Uterus (tissue), 3 donors: ENCODE measurements at regions not wholly inside any gene's neighbourhood (a gene's known extent, or its start where the extent isn't known, plus 50 kb on each side); places are given as distances from the start of the nearest gene placed in this dataset.

ENCODE experiments used
- DNase-seq, 2 donors: peaks; one replicate each; pipeline ENCODE4 v3.0.0-alpha.2; 2019 to 2020
- H3K27ac ChIP-seq, 2 donors: fragments of 200-600 bp; sonication (generic); 1 replicate in 1 of 2; 2 replicates in 1 of 2; pipeline ENCODE4 v1.5.1; 2016 to 2018
- H3K27me3 ChIP-seq, 2 donors: fragments of 200-600 bp; sonication (generic); one replicate each; pipeline ENCODE4 v1.5.1; 2018 to 2019; ENCODE audit warnings: control low read depth in 1 of 2
- H3K36me3 ChIP-seq, 2 donors: fragments of 200-600 bp; sonication (generic); one replicate each; pipeline ENCODE4 v1.5.1; 2019; ENCODE audit warnings: control low read depth in 1 of 2
- H3K4me1 ChIP-seq, 2 donors: fragments of 200-600 bp; sonication (generic); one replicate each; pipeline ENCODE4 v1.5.1; 2018 to 2019; ENCODE audit warnings: control low read depth in 1 of 2
- H3K4me3 ChIP-seq, 2 donors: fragments of 200-600 bp; sonication (generic); 1 replicate in 1 of 2; 2 replicates in 1 of 2; pipeline ENCODE4 v1.5.1; 2018 to 2019; ENCODE audit warnings: mild to moderate bottlenecking in 1 of 2
- H3K9me3 ChIP-seq, 2 donors: fragments of 200-600 bp; sonication (generic); one replicate each; pipeline ENCODE4 v1.5.1; 2019; ENCODE audit warnings: control low read depth in 1 of 2
- POLR2A ChIP-seq, 2 donors: fragments of 450-650 bp; IDR thresholded peaks; one replicate each; pipeline ENCODE4 v1.6.1; 2016; ENCODE audit warnings: antibody characterized with exemption in 2 of 2, mild to moderate bottlenecking in 1 of 2, moderate library complexity in 1 of 2
- intact Hi-C: fragments of 100-400 bp; cut with DNase I; formaldehyde crosslinking; loops from one replicate; pipeline ENCODE4 v1.15.1; 2023; ENCODE audit warnings: low total_unique reads
- TF ChIP-seq, protein P1 (sequence below), 4 experiments: fragments of 200-600 bp in 2 of 4; fragments of 450-650 bp in 2 of 4; sonication (generic) in 2 of 4; IDR thresholded peaks; one replicate each; pipeline ENCODE4 v1.5.1; 2016 to 2019; ENCODE audit warnings: antibody characterized with exemption in 4 of 4, mild to moderate bottlenecking in 2 of 4, moderate library complexity in 1 of 4
- donor health status: DM: yes; HTN: yes; CAD: no.

DNA sequence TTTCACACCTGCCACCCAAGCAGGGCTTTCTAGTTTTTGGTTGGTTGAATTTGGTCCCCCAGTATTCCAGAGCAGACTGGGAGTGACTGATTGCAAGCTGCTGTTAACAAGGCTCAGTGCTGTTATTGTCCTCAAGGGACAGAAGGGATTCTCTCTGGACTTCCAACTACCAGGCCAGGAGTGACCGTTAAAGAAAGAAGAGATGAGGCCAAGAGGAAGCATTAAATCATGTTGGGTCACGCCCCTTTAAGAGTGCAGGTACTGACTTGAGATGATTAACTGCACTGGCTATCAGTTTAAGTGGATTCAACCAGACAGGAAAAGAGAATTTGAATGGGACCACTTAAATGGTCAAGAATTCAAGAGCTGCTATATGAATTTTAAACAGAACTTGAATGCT lies 220.8 kb upstream of the PCSK5 start:
- no peak overlapping the region for H3K27ac ChIP-seq
- H3K4me3 ChIP-seq: no peak overlapping the region
- H3K9me3 ChIP-seq: no peaks in the 10 kb centered on the region
- no peaks in the 10 kb centered on the region for H3K4me1 ChIP-seq
- H3K27me3 ChIP-seq: no peaks in the 10 kb centered on the region
- no peak for DNase-seq
- no peaks in the 10 kb centered on the region for H3K36me3 ChIP-seq
- intact Hi-C loops: no loop called here
- no peak for TF ChIP-seq POLR2A (IDR thresholded peaks at IDR 0.05)
- TF ChIP-seq, protein P1, sequence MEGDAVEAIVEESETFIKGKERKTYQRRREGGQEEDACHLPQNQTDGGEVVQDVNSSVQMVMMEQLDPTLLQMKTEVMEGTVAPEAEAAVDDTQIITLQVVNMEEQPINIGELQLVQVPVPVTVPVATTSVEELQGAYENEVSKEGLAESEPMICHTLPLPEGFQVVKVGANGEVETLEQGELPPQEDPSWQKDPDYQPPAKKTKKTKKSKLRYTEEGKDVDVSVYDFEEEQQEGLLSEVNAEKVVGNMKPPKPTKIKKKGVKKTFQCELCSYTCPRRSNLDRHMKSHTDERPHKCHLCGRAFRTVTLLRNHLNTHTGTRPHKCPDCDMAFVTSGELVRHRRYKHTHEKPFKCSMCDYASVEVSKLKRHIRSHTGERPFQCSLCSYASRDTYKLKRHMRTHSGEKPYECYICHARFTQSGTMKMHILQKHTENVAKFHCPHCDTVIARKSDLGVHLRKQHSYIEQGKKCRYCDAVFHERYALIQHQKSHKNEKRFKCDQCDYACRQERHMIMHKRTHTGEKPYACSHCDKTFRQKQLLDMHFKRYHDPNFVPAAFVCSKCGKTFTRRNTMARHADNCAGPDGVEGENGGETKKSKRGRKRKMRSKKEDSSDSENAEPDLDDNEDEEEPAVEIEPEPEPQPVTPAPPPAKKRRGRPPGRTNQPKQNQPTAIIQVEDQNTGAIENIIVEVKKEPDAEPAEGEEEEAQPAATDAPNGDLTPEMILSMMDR (IDR thresholded peaks at IDR 0.05): no peak

DNA sequence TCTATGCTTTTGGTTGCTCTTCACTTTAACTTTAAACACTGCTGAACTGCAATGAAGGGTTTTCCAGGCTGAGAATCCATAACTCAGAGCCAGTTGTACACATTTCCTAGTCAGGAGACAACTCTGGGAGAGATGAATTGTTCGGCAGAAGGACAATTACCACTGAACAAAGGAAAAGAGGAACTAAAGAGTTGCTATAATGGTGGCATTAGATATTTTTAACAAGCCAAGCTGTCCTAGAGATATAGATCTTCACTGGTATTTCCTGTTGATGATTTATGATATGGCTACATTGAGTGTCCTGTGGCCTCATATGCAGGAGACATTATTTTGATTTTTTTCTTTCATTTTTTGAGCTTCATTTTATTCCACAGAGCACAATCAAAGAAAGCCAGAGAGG lies 219.1 kb upstream of the PCSK5 start:
- intact Hi-C loops: no loop called here
- Histone ChIP-seq H3K27ac (no peak overlapping the region), H3K27me3 (no peaks in the 10 kb centered on the region), H3K36me3 (no peaks in the 10 kb centered on the region), H3K4me3 (no peak overlapping the region), H3K9me3 (no peaks in the 10 kb centered on the region), H3K4me1 (no peaks in the 10 kb centered on the region)
- TF ChIP-seq, protein P1 (IDR thresholded peaks at IDR 0.05): no peak
- no peak for TF ChIP-seq POLR2A (IDR thresholded peaks at IDR 0.05)
- no peak for DNase-seq

DNA sequence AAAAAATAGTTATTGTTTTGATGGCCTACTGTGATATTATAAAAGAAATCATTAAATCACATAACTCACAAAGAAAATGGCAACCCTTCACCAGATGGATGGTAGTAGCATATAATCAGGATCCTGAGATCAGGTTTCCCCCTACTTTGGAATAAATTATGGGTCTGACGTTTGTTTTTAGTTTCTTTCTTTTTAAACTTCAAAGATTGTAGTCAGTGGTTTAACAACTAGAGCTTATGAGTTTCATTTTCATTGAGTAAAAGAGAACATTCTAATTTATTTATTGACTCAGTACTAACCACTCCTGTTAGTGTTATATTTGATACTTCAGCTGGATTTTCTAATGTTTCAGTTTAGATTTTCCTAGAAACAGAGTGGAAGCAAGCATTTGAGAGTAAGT lies 218.0 kb upstream of the PCSK5 start:
- intact Hi-C loops: no loop called here
- Histone ChIP-seq H3K4me3 (no peak overlapping the region), H3K9me3 (no peaks in the 10 kb centered on the region), H3K27ac (no peak overlapping the region), H3K4me1 (no peaks in the 10 kb centered on the region), H3K27me3 (no peaks in the 10 kb centered on the region), H3K36me3 (no peaks in the 10 kb centered on the region)
- TF ChIP-seq, protein P1 (IDR thresholded peaks at IDR 0.05): no peak
- no peak for TF ChIP-seq POLR2A (IDR thresholded peaks at IDR 0.05)
- no peak for DNase-seq

DNA sequence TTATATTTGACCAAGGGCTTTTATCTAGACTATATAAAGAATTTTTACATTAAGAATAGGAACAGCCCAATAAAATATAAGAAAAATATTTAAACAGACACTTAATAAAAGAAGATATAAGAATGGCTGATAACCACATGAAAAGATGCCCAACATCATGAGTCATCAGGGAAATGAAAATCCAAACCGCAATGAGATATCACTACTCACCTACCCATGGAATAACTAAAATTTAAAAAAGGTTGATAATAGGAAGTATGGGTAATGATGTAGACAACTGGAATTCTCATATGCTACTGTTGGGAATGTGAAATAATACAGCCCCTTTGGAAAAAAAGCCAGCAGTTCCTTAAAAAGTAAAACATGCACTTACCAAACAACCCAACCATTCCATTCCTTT lies 206.9 kb upstream of the PCSK5 start:
- intact Hi-C loops: no loop called here
- no peaks in the 10 kb centered on the region for H3K9me3 ChIP-seq
- no peak for DNase-seq
- H3K27me3 ChIP-seq: no peaks in the 10 kb centered on the region
- H3K36me3 ChIP-seq: no peaks in the 10 kb centered on the region
- no peaks in the 10 kb centered on the region for H3K4me1 ChIP-seq
- TF ChIP-seq, protein P1 (IDR thresholded peaks at IDR 0.05): no peak
- TF ChIP-seq POLR2A (IDR thresholded peaks at IDR 0.05): no peak
- H3K27ac ChIP-seq: no peak overlapping the region
- no peak overlapping the region for H3K4me3 ChIP-seq

DNA sequence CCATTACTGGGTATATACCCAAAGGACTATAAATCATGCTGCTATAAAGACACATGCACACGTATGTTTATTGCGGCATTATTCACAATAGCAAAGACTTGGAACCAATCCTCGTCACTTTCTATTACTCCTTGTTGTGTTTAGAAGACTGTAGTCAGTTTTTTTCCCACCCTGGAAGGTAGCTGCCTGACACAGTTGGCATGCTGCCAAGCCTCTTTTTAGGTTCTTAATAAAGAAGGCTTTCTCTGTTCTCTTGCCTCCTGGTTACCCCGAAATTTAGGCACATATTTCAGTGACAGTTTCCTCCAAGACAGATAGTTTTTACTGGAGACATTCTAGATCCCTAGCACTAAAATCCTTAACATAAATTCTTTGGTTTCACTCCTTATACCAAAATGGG lies 205.4 kb upstream of the PCSK5 start:
- intact Hi-C loops: no loop called here
- H3K4me3 ChIP-seq: no peak overlapping the region
- no peak overlapping the region for H3K27ac ChIP-seq
- no peaks in the 10 kb centered on the region for H3K9me3 ChIP-seq
- no peak for TF ChIP-seq POLR2A (IDR thresholded peaks at IDR 0.05)
- TF ChIP-seq, protein P1 (IDR thresholded peaks at IDR 0.05): no peak
- H3K36me3 ChIP-seq: no peaks in the 10 kb centered on the region
- H3K4me1 ChIP-seq: no peaks in the 10 kb centered on the region
- DNase-seq: no peak
- no peaks in the 10 kb centered on the region for H3K27me3 ChIP-seq
